ENCODE measurements at regions not wholly inside any gene's neighbourhood (a gene's known extent, or its start where the extent isn't known, plus 50 kb on each side); places are given as distances from the start of the nearest gene placed in this dataset.

- Histone ChIP-seq H3K36me3 (no peaks in the 10 kb centered on the region), H3K9me3 (replicated peaks) (no peaks in the 10 kb centered on the region), H3K4me1 (no peaks in the 10 kb centered on the region), H3K27ac (replicated peaks) (no peak overlapping the region), H3K4me3 (no peak overlapping the region), H3K27me3 (ENCODE audit: low read depth) (peaks cover 72% of the 10 kb centered on the region)
- intact Hi-C loops (cut with micrococcal nuclease) = no loop called here
- no peak for TF ChIP-seq CTCF (IDR thresholded peaks at IDR 0.05; ENCODE audit: borderline replicate concordance)
- DNase-seq = no peak
These were observed 285.2 kb upstream of the N4BP1 start for GRCh38 chr16:48895142-48895541.

GRCh38 chr16:48892893-48893292, 282.9 kb upstream of the N4BP1 start:
- intact Hi-C loops (cut with micrococcal nuclease) = no loop called here
- no peak overlapping the region for H3K27ac ChIP-seq (replicated peaks)
- TF ChIP-seq CTCF (IDR thresholded peaks at IDR 0.05; ENCODE audit: borderline replicate concordance) = no peak
- no peaks in the 10 kb centered on the region for H3K36me3 ChIP-seq
- peaks cover 79% of the 10 kb centered on the region for H3K27me3 ChIP-seq (ENCODE audit: low read depth)
- no peak for DNase-seq
- no peaks in the 10 kb centered on the region for H3K4me1 ChIP-seq
- H3K4me3 ChIP-seq = no peak overlapping the region
- H3K9me3 ChIP-seq (replicated peaks) = no peaks in the 10 kb centered on the region

GRCh38 chr16:48887646-48888210, 277.7 kb upstream of the N4BP1 start:
- Histone ChIP-seq H3K4me1 (no peaks in the 10 kb centered on the region), H3K27ac (replicated peaks) (no peak overlapping the region), H3K4me3 (no peak overlapping the region), H3K36me3 (no peaks in the 10 kb centered on the region), H3K27me3 (ENCODE audit: low read depth) (peaks cover 58% of the 10 kb centered on the region), H3K9me3 (replicated peaks) (no peaks in the 10 kb centered on the region)
- no peak for DNase-seq
- no peak for TF ChIP-seq CTCF (IDR thresholded peaks at IDR 0.05; ENCODE audit: borderline replicate concordance)
- intact Hi-C loops (cut with micrococcal nuclease) = no loop called here

GRCh38 chr16:48885471-48885870, 275.5 kb upstream of the N4BP1 start:
- intact Hi-C loops (cut with micrococcal nuclease) = no loop called here
- TF ChIP-seq CTCF (IDR thresholded peaks at IDR 0.05; ENCODE audit: borderline replicate concordance) = no peak
- H3K36me3 ChIP-seq = no peaks in the 10 kb centered on the region
- peaks cover 54% of the 10 kb centered on the region for H3K27me3 ChIP-seq (ENCODE audit: low read depth)
- no peak for DNase-seq
- H3K9me3 ChIP-seq (replicated peaks) = no peaks in the 10 kb centered on the region
- no peaks in the 10 kb centered on the region for H3K4me1 ChIP-seq
- no peak overlapping the region for H3K27ac ChIP-seq (replicated peaks)
- no peak overlapping the region for H3K4me3 ChIP-seq

- Histone ChIP-seq H3K9me3 (replicated peaks) (no peaks in the 10 kb centered on the region), H3K27ac (replicated peaks) (no peak overlapping the region), H3K4me3 (no peak overlapping the region), H3K4me1 (no peaks in the 10 kb centered on the region), H3K27me3 (ENCODE audit: low read depth) (peaks cover 31% of the 10 kb centered on the region), H3K36me3 (no peaks in the 10 kb centered on the region)
- DNase-seq = no peak
- intact Hi-C loops (cut with micrococcal nuclease) = no loop called here
- no peak for TF ChIP-seq CTCF (IDR thresholded peaks at IDR 0.05; ENCODE audit: borderline replicate concordance)
These were observed 271.3 kb upstream of the N4BP1 start for GRCh38 chr16:48881272-48881671.

Data from left ventricle myocardium inferior (tissue), 1 donor.